Body of pancreas (tissue), 4 donors: ENCODE measurements at regions not wholly inside any gene's neighbourhood (a gene's known extent, or its start where the extent isn't known, plus 50 kb on each side); places are given as distances from the start of the nearest gene placed in this dataset.

ENCODE experiments used
- CTCF ChIP-seq, 7 experiments: fragments of 450-650 bp in 4 of 7; fragments of 200-600 bp in 3 of 7; sonication (generic) in 3 of 7; IDR thresholded peaks; one replicate each; pipeline ENCODE4 v1.5.1; 2016 to 2019; ENCODE audit warnings: antibody characterized with exemption in 7 of 7
- POLR2A ChIP-seq, 3 donors: fragments of 450-650 bp; IDR thresholded peaks; one replicate each; pipeline ENCODE4 v1.6.1; 2016; ENCODE audit warnings: antibody characterized with exemption in 3 of 3, mild to moderate bottlenecking in 2 of 3

DNA sequence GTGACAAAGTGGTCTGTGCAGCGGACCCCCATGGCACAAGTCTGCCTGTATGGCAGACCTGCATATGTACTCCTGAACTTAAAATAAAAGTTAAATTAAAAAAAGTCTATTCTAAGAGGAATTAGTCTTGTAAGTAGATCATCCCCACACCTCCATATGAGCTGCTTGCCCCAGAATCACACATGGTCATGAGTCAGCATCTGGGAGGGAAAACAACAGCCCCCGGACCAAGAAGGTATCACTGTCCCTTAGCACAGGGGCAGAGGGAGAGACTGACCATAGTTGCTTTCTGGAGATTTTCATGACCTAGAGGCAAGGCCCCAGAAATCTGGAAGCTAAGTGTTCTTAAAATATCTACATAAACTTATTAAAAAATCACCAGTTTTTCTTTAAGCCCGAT lies 86.6 kb upstream of the PDK4 start:
- TF ChIP-seq CTCF (IDR thresholded peaks at IDR 0.05), result no peak
- TF ChIP-seq POLR2A (IDR thresholded peaks at IDR 0.05), result no peak
